DMS153 (cell line): ENCODE measurements at regions not wholly inside any gene's neighbourhood (a gene's known extent, or its start where the extent isn't known, plus 50 kb on each side); places are given as distances from the start of the nearest gene placed in this dataset.

Experiments
- DNase-seq: peaks from one replicate; lab custom pipeline; 2025; lab: John Stamatoyannopoulos, UW

DNA sequence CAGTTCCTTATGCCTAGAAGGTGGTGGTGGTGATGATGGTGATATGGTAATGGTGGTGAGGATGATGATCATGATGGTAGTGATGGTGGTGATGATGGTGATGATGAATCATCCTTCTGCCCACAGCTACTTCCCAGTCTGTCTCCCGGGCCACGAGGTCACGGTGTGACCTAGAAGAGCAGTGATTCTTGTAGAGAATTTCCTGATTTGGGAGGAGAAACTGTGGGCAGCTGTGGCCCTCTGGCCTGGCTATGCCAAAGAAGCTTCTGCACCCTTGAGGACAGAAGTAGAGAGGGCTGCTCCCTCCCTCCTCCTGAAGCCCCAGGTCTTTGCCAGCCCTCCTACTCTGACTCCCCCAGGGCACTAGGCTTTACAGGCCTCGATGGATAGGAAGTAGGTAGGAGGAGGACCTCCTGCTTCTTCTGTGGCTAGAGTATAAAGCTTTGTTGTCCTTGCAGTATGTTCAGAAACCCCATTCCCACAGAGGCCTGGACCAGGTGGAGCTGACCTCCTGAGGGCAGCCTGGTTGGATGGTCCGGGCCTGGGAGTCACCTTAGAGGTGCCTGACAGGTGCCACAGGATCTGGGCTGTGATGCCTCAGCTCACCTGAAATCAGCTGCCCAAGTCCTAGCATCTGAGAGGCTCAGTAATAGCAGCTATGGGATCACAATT is 57.9 kb upstream of the EPAS1 start:
- DNase-seq: no peak

DNA sequence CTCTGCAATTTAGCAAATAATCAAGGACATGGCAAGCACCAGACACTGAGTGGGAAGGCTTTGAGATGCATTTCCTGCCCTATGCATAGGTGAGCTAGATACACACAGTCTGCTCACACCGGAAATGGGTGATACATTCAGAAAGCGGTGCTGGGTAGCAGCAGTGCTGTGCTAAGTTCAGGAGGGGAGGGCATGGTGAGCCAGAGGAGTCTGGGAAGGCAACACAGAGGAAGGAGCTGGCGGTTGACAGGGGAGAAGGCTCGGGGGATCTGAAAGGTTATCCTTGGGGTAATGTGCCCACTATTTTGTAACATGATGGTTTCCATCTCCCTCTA is 57.4 kb upstream of the EPAS1 start:
- no peak for DNase-seq

DNA sequence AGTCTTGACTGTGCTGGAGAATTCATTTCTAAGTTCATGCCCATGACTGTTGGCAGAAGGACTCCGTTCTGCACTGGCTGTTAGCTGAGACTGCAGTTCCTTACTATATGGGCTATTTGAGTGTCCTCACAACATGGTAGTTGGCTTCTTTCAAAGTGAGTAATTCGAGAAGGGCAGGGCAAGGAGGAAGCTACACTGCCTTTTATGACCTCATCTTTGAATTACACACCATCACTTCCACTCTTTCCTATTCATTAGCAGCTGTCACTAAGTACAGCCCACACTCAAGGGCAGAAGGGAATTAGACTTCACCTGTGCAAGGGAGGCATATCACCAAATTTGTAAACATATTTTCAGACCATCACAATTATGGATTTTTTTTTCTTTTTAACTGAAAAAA is 55.9 kb upstream of the EPAS1 start:
- DNase-seq: peak; percentile 93

DNA sequence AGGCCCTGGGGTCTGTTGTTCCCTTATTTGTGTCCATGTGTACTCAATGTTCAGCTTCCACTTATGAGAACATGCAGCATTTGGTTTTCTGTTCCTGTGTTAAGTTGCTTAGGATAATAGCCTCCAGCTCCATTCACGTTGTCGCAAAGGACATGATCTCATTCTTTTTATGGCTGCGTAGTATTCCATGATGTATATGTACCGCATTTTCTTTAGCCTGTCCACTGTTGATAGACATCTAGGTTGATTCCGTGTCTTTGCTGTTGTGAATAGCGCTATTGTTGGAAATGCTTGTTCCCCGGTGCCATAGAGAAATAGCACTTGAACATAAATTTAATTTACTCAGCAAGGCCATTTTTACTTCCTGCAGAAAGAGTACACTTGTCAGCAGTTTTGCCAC is 51.3 kb upstream of the EPAS1 start:
- no peak for DNase-seq

DNA sequence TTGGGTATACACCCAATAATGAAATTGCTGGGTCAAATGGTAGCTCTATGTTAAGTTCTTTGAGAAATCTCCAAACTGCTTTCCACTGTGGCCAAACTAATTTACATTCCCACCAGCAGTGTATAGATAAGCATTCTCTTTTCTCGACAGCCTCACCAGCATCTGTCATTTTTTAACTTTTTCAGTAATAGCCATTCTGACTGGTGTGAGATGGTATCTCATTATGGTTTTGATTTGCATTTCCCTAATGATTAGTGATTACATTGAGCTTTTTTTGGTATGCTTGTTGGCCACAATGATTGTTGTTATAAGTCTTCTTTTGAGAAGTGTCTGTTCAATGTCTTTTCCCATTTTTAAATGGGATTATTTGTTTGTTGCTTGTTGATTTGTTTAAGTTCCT is 50.4 kb upstream of the EPAS1 start:
- DNase-seq: no peak
